Renal cortical epithelial cell (primary cell): ENCODE measurements at regions not wholly inside any gene's neighbourhood (a gene's known extent, or its start where the extent isn't known, plus 50 kb on each side); places are given as distances from the start of the nearest gene placed in this dataset.

Experiments
- DNase-seq: peaks from one replicate; pipeline ENCODE4 v3.0.0-alpha.2; 2011; ENCODE audit warnings: low read depth

GRCh38 chr3:177512945-177513814 lies 315.9 kb upstream of the TBL1XR1 start:
- DNase-seq: no peak

GRCh38 chr3:177513815-177514610 lies 316.7 kb upstream of the TBL1XR1 start:
- DNase-seq: no peak

- DNase-seq: no peak
Measured at GRCh38 chr3:177514611-177515499, 317.6 kb upstream of the TBL1XR1 start.

GRCh38 chr3:177515786-177516157 lies 318.5 kb upstream of the TBL1XR1 start:
- no peak for DNase-seq

GRCh38 chr3:177516158-177517011 lies 319.1 kb upstream of the TBL1XR1 start:
- DNase-seq: peak; percentile 99

- no peak for DNase-seq
Measured at GRCh38 chr3:177517906-177518305, 320.6 kb upstream of the TBL1XR1 start.

- no peak for DNase-seq
Measured at GRCh38 chr3:177519588-177519987, 322.3 kb upstream of the TBL1XR1 start.

GRCh38 chr3:177521305-177521704 lies 324.0 kb upstream of the TBL1XR1 start:
- DNase-seq: no peak

GRCh38 chr3:177522051-177522450 lies 324.8 kb upstream of the TBL1XR1 start:
- DNase-seq: peak; percentile 62

- DNase-seq: no peak
Measured at GRCh38 chr3:177523067-177523675, 325.9 kb upstream of the TBL1XR1 start.

- DNase-seq: peak; percentile 52
Measured at GRCh38 chr3:177523872-177524438, 326.7 kb upstream of the TBL1XR1 start.

- DNase-seq: no peak
Measured at GRCh38 chr3:177524742-177525141, 327.5 kb upstream of the TBL1XR1 start.

GRCh38 chr3:177525414-177525813 lies 328.1 kb upstream of the TBL1XR1 start:
- DNase-seq: no peak

- peak; percentile 50 for DNase-seq
Measured at GRCh38 chr3:177525987-177526712, 328.9 kb upstream of the TBL1XR1 start.

GRCh38 chr3:177527182-177527581 lies 329.9 kb upstream of the TBL1XR1 start:
- DNase-seq: no peak

GRCh38 chr3:177528306-177529070 lies 331.2 kb upstream of the TBL1XR1 start:
- no peak for DNase-seq

- no peak for DNase-seq
Measured at GRCh38 chr3:177529071-177529550, 331.8 kb upstream of the TBL1XR1 start.

- DNase-seq: no peak
Measured at GRCh38 chr3:177529716-177530335, 332.5 kb upstream of the TBL1XR1 start.
